Right atrium auricular region (tissue), 2 donors: ENCODE measurements at regions not wholly inside any gene's neighbourhood (a gene's known extent, or its start where the extent isn't known, plus 50 kb on each side); places are given as distances from the start of the nearest gene placed in this dataset.

Experiments
- DNase-seq: peaks from one replicate; pipeline ENCODE4 v3.0.0-alpha.2; 2019; ENCODE audit warnings: low spot score
- H3K27ac ChIP-seq, 2 donors: fragments of 200-600 bp; sonication (generic); 1 replicate in 1 of 2; 2 replicates in 1 of 2; pipeline ENCODE4 v1.5.1; 2016 to 2019
- H3K27me3 ChIP-seq, 2 donors: fragments of 200-600 bp; sonication (generic); one replicate each; pipeline versions ENCODE4 v1.5.1 to v1.6.0; 2017 to 2019
- H3K36me3 ChIP-seq: fragments of 200-600 bp; sonication (generic); one replicate; pipeline ENCODE4 v1.5.1; 2016
- H3K4me1 ChIP-seq, 2 donors: fragments of 200-600 bp; sonication (generic); one replicate each; pipeline versions ENCODE4 v1.5.1 to v1.6.0; 2017 to 2019
- H3K4me3 ChIP-seq, 2 donors: fragments of 200-600 bp; sonication (generic); 1 replicate in 1 of 2; 2 replicates in 1 of 2; pipeline ENCODE4 v1.5.1; 2017 to 2019; ENCODE audit warnings: mild to moderate bottlenecking in 1 of 2, moderate library complexity in 1 of 2
- H3K9me3 ChIP-seq, 2 donors: fragments of 200-600 bp; sonication (generic); one replicate each; pipeline ENCODE4 v1.5.1; 2019
- CTCF ChIP-seq, 2 donors: fragments of 200-600 bp; sonication (generic); IDR thresholded peaks; one replicate each; pipeline ENCODE4 v1.5.1; 2019; ENCODE audit warnings: antibody characterized with exemption in 2 of 2

- H3K4me3 ChIP-seq, result no peak overlapping the region
- H3K27ac ChIP-seq, result no peak overlapping the region
- no peaks in the 10 kb centered on the region for H3K9me3 ChIP-seq
- TF ChIP-seq CTCF (IDR thresholded peaks at IDR 0.05), result no peak
- H3K4me1 ChIP-seq, result no peaks in the 10 kb centered on the region
- no peak for DNase-seq
- H3K36me3 ChIP-seq, result no peaks in the 10 kb centered on the region
- H3K27me3 ChIP-seq, result no peaks in the 10 kb centered on the region
Measured at GRCh38 chr10:131480861-131481260, 169.3 kb upstream of the TCERG1L start.

- Histone ChIP-seq H3K4me3 (no peak overlapping the region), H3K27me3 (no peaks in the 10 kb centered on the region), H3K36me3 (no peaks in the 10 kb centered on the region), H3K27ac (no peak overlapping the region), H3K9me3 (no peaks in the 10 kb centered on the region), H3K4me1 (no peaks in the 10 kb centered on the region)
- no peak for DNase-seq
- no peak for TF ChIP-seq CTCF (IDR thresholded peaks at IDR 0.05)
Measured at GRCh38 chr10:131485732-131486131, 174.2 kb upstream of the TCERG1L start.

- Histone ChIP-seq H3K36me3 (no peaks in the 10 kb centered on the region), H3K4me1 (no peaks in the 10 kb centered on the region), H3K27ac (no peak overlapping the region), H3K4me3 (no peak overlapping the region), H3K27me3 (no peaks in the 10 kb centered on the region), H3K9me3 (no peaks in the 10 kb centered on the region)
- TF ChIP-seq CTCF (IDR thresholded peaks at IDR 0.05), result no peak
- DNase-seq, result no peak
Measured at GRCh38 chr10:131487822-131488221, 176.3 kb upstream of the TCERG1L start.

- Histone ChIP-seq H3K4me3 (no peak overlapping the region), H3K27ac (no peak overlapping the region), H3K4me1 (no peaks in the 10 kb centered on the region), H3K9me3 (no peaks in the 10 kb centered on the region), H3K27me3 (no peaks in the 10 kb centered on the region), H3K36me3 (no peaks in the 10 kb centered on the region)
- no peak for TF ChIP-seq CTCF (IDR thresholded peaks at IDR 0.05)
- no peak for DNase-seq
Measured at GRCh38 chr10:131490991-131491594, 179.6 kb upstream of the TCERG1L start.

- H3K9me3 ChIP-seq, result no peaks in the 10 kb centered on the region
- no peaks in the 10 kb centered on the region for H3K27me3 ChIP-seq
- TF ChIP-seq CTCF (IDR thresholded peaks at IDR 0.05), result no peak
- H3K4me3 ChIP-seq, result no peak overlapping the region
- no peaks in the 10 kb centered on the region for H3K36me3 ChIP-seq
- no peak overlapping the region for H3K27ac ChIP-seq
- no peaks in the 10 kb centered on the region for H3K4me1 ChIP-seq
- DNase-seq, result no peak
Measured at GRCh38 chr10:131492211-131492857, 180.8 kb upstream of the TCERG1L start.

- H3K27me3 ChIP-seq, result no peaks in the 10 kb centered on the region
- H3K4me3 ChIP-seq, result no peak overlapping the region
- TF ChIP-seq CTCF (IDR thresholded peaks at IDR 0.05), result no peak
- no peak overlapping the region for H3K27ac ChIP-seq
- DNase-seq, result no peak
- no peaks in the 10 kb centered on the region for H3K4me1 ChIP-seq
- no peaks in the 10 kb centered on the region for H3K9me3 ChIP-seq
- H3K36me3 ChIP-seq, result no peaks in the 10 kb centered on the region
Measured at GRCh38 chr10:131493432-131493831, 181.9 kb upstream of the TCERG1L start.
